GM18520 (cell line): ENCODE measurements at regions not wholly inside any gene's neighbourhood (a gene's known extent, or its start where the extent isn't known, plus 50 kb on each side); places are given as distances from the start of the nearest gene placed in this dataset.
"Not testable (repeated sequence)": the region's sequence is repeated elsewhere in the genome, so short reads cannot be mapped to it uniquely, and the experiment has no call there.

Experiments
- ATAC-seq: cut with Tn5 transposase; IDR thresholded peaks from one replicate; pipeline ENCODE4 v1.9.1; 2021; ENCODE audit not compliant: unreplicated experiment

- no peak for ATAC-seq
Measured at GRCh38 chr5:82517544-82518075, 239.5 kb upstream of the RPS23 start.

- ATAC-seq = no peak
Measured at GRCh38 chr5:82513738-82514137, 235.6 kb upstream of the RPS23 start.

- ATAC-seq = peak; percentile 81
Measured at GRCh38 chr5:82512025-82512424, 233.9 kb upstream of the RPS23 start.

- no peak for ATAC-seq
Measured at GRCh38 chr5:82511134-82511533, 233.0 kb upstream of the RPS23 start.

GRCh38 chr5:82509762-82510161 lies 231.6 kb upstream of the RPS23 start:
- no peak for ATAC-seq

- ATAC-seq = not testable (repeated sequence)
Measured at GRCh38 chr5:82506390-82506789, 228.2 kb upstream of the RPS23 start.

GRCh38 chr5:82499725-82500244 lies 221.6 kb upstream of the RPS23 start:
- ATAC-seq = no peak

- ATAC-seq = no peak
Measured at GRCh38 chr5:82497242-82497641, 219.1 kb upstream of the RPS23 start.

GRCh38 chr5:82494942-82495341 lies 216.8 kb upstream of the RPS23 start:
- no peak for ATAC-seq

- no peak for ATAC-seq
Measured at GRCh38 chr5:82493221-82493620, 215.1 kb upstream of the RPS23 start.

GRCh38 chr5:82491397-82491796 lies 213.2 kb upstream of the RPS23 start:
- ATAC-seq = no peak

- no peak for ATAC-seq
Measured at GRCh38 chr5:82489683-82490082, 211.5 kb upstream of the RPS23 start.

GRCh38 chr5:82487131-82487530 lies 209.0 kb upstream of the RPS23 start:
- no peak for ATAC-seq

- no peak for ATAC-seq
Measured at GRCh38 chr5:82480331-82480730, 202.2 kb upstream of the RPS23 start.

- ATAC-seq = no peak
Measured at GRCh38 chr5:82476155-82476554, 198.0 kb upstream of the RPS23 start.

GRCh38 chr5:82473262-82473661 lies 195.1 kb upstream of the RPS23 start:
- ATAC-seq = no peak

- no peak for ATAC-seq
Measured at GRCh38 chr5:82470185-82470994, 192.2 kb upstream of the RPS23 start.

- no peak for ATAC-seq
Measured at GRCh38 chr5:82466986-82467561, 188.9 kb upstream of the RPS23 start.

GRCh38 chr5:82465235-82465634 lies 187.1 kb upstream of the RPS23 start:
- ATAC-seq = no peak

GRCh38 chr5:82459626-82460025 lies 181.5 kb upstream of the RPS23 start:
- no peak for ATAC-seq

- not testable (repeated sequence) for ATAC-seq
Measured at GRCh38 chr5:82455317-82455716, 177.2 kb upstream of the RPS23 start.

- ATAC-seq = no peak
Measured at GRCh38 chr5:82448374-82448773, 170.2 kb upstream of the RPS23 start.
